GM12878 (cell line): ENCODE measurements at regions not wholly inside any gene's neighbourhood (a gene's known extent, or its start where the extent isn't known, plus 50 kb on each side); places are given as distances from the start of the nearest gene placed in this dataset.
A peak's percentile ranks its signal among the peaks of the same experiment; 100 is the strongest.

Source experiments
- ATF2 ChIP-seq: IDR thresholded peaks from 2 replicates; pipeline ENCODE4 v1.6.1; 2012; ENCODE audit warnings: low read length, inconsistent platforms
- BCL3 ChIP-seq: IDR thresholded peaks from 2 replicates; pipeline ENCODE4 v1.6.1; 2011; ENCODE audit warnings: borderline replicate concordance, low read depth, mild to moderate bottlenecking, moderate library complexity, low read length; ENCODE audit not compliant: insufficient read depth, poor library complexity, severe bottlenecking
- BCLAF1 ChIP-seq: fragments of 450-650 bp; IDR thresholded peaks from 2 replicates; pipeline ENCODE4 v1.6.1; 2017; ENCODE audit warnings: antibody characterized with exemption, mild to moderate bottlenecking, moderate library complexity
- CEBPZ ChIP-seq: fragments of 150-350 bp; IDR thresholded peaks from 2 replicates; pipeline ENCODE4 v1.6.1; 2016; ENCODE audit warnings: low read depth, low read length
- CHD4 ChIP-seq: fragments of 200-600 bp; sonication (generic); IDR thresholded peaks from 2 replicates; pipeline ENCODE4 v1.6.1; 2016; ENCODE audit warnings: mild to moderate bottlenecking
- CTCF ChIP-seq, 3 experiments: IDR thresholded peaks in 2 of 3; conservative IDR thresholded peaks in 1 of 3; 2 replicates each; pipeline ENCODE4 v1.5.1; 2011; ENCODE audit warnings: low read depth in 3 of 3, low read length in 3 of 3, mild to moderate bottlenecking in 3 of 3, control low read depth in 2 of 3, moderate library complexity in 2 of 3, inconsistent platforms in 1 of 3, mixed read lengths in 1 of 3; ENCODE audit not compliant: control insufficient read depth in 2 of 3, insufficient read depth in 1 of 3; ENCODE audit errors: extremely low read depth in 1 of 3
- HDAC6 ChIP-seq: fragments of 200-600 bp; sonication (generic); IDR thresholded peaks from one replicate; pipeline ENCODE4 v1.8.0; 2017; ENCODE audit warnings: antibody characterized with exemption; ENCODE audit not compliant: unreplicated experiment
- JUNB ChIP-seq: IDR thresholded peaks from 2 replicates; pipeline ENCODE4 v1.6.1; 2016; ENCODE audit warnings: antibody characterized with exemption, mild to moderate bottlenecking
- KDM1A ChIP-seq: fragments of 200-600 bp; sonication (generic); IDR thresholded peaks from 2 replicates; pipeline ENCODE4 v1.6.1; 2016; ENCODE audit warnings: borderline replicate concordance
- POU2F2 ChIP-seq: IDR thresholded peaks from 3 replicates; pipeline ENCODE4 v1.6.1; 2011; ENCODE audit warnings: low read depth, mild to moderate bottlenecking, low read length, borderline replicate concordance
- RFX5 ChIP-seq: IDR thresholded peaks from 2 replicates; pipeline ENCODE4 v1.6.1; 2011; ENCODE audit warnings: low read depth, low read length, improper control_type of control experiment
- SUPT20H ChIP-seq: IDR thresholded peaks from 2 replicates; pipeline ENCODE4 v1.6.1; 2011; ENCODE audit warnings: low read depth, mild to moderate bottlenecking, low read length, moderate library complexity, borderline replicate concordance; ENCODE audit not compliant: control insufficient read depth
- TCF7 ChIP-seq: IDR thresholded peaks from 2 replicates; pipeline ENCODE4 v1.6.1; 2014; ENCODE audit warnings: antibody characterized with exemption, borderline replicate concordance
- USF1 ChIP-seq: IDR thresholded peaks from 2 replicates; pipeline ENCODE4 v1.6.1; 2011; ENCODE audit warnings: borderline replicate concordance, low read depth, mild to moderate bottlenecking, moderate library complexity, mixed read lengths, low read length; ENCODE audit not compliant: insufficient read depth; ENCODE audit errors: extremely low read length
- ZNF207 ChIP-seq: fragments of 450-650 bp; IDR thresholded peaks from 2 replicates; pipeline ENCODE4 v1.6.1; 2014; ENCODE audit warnings: antibody characterized with exemption, mild to moderate bottlenecking, borderline replicate concordance
- ZNF24 ChIP-seq: fragments of 450-650 bp; IDR thresholded peaks from 2 replicates; pipeline ENCODE4 v1.6.1; 2017; ENCODE audit warnings: antibody characterized with exemption, mild to moderate bottlenecking
- ZNF384 ChIP-seq: IDR thresholded peaks from 2 replicates; pipeline ENCODE4 v1.6.1; 2012; ENCODE audit warnings: low read depth, mild to moderate bottlenecking, low read length, improper control_type of control experiment, borderline replicate concordance

- peak; percentile 92 for TF ChIP-seq BCL3
- no peak for TF ChIP-seq ZNF384
- TF ChIP-seq ZNF207 = no peak
- peak; percentile 97 for TF ChIP-seq ATF2
- no peak for TF ChIP-seq CHD4
- TF ChIP-seq SUPT20H = no peak
- TF ChIP-seq CEBPZ = no peak
- no peak for TF ChIP-seq KDM1A
- TF ChIP-seq POU2F2 = no peak
- TF ChIP-seq JUNB = peak; percentile 94
- no peak for TF ChIP-seq USF1
- TF ChIP-seq TCF7 = 0 out of 2 replicates have a peak, but pooled peaks have one; percentile 46
- no peak for TF ChIP-seq ZNF24
- TF ChIP-seq HDAC6 = no peak
- TF ChIP-seq RFX5 = no peak
- TF ChIP-seq CTCF (IDR thresholded peaks at IDR 0.05 in 2 of 3, conservative IDR thresholded peaks at IDR 0.05 in 1 of 3; ENCODE audit: control insufficient read depth in 2 of 3, extremely low read depth in 1 of 3, insufficient read depth in 1 of 3, low read depth in 3 of 3, low read length in 3 of 3) = no peak
- no peak for TF ChIP-seq BCLAF1
Measured at GRCh38 chr6:22068561-22069305, 228.1 kb downstream of the PRL start (continued).
